Breast epithelium (tissue), 4 donors: ENCODE measurements at regions not wholly inside any gene's neighbourhood (a gene's known extent, or its start where the extent isn't known, plus 50 kb on each side); places are given as distances from the start of the nearest gene placed in this dataset.

Source experiments
- DNase-seq, 2 donors: peaks; one replicate each; pipeline ENCODE4 v3.0.0-alpha.2; 2019; ENCODE audit warnings: low spot score in 2 of 2
- H3K27ac ChIP-seq, 2 donors: fragments of 200-600 bp; sonication (generic) in 1 of 2; one replicate each; pipeline ENCODE4 v1.5.1; 2016 to 2019; ENCODE audit warnings: mild to moderate bottlenecking in 1 of 2
- H3K27me3 ChIP-seq, 2 donors: fragments of 200-600 bp; sonication (generic) in 1 of 2; one replicate each; pipeline versions ENCODE4 v1.5.1 to v1.6.0; 2017 to 2019; ENCODE audit warnings: control low read depth in 1 of 2, mild to moderate bottlenecking in 1 of 2
- H3K36me3 ChIP-seq: fragments of 200-600 bp; one replicate; pipeline ENCODE4 v1.5.1; 2019
- H3K4me1 ChIP-seq, 2 donors: fragments of 200-600 bp; sonication (generic); one replicate each; pipeline ENCODE4 v1.5.1; 2016 to 2019; ENCODE audit warnings: control low read depth in 1 of 2
- H3K4me3 ChIP-seq, 3 donors: fragments of 200-600 bp; sonication (generic); 1 replicate in 2 of 3; 2 replicates in 1 of 3; pipeline ENCODE4 v1.5.1; 2016 to 2019; ENCODE audit warnings: mild to moderate bottlenecking in 3 of 3, moderate library complexity in 2 of 3
- H3K9me3 ChIP-seq, 2 donors: fragments of 200-600 bp; sonication (generic) in 1 of 2; one replicate each; pipeline ENCODE4 v1.5.1; 2016 to 2019; ENCODE audit warnings: control low read depth in 1 of 2
- CTCF ChIP-seq, 3 donors: fragments of 450-650 bp; IDR thresholded peaks; one replicate each; pipeline ENCODE4 v1.5.1; 2016 to 2017; ENCODE audit warnings: antibody characterized with exemption in 3 of 3, mild to moderate bottlenecking in 3 of 3, moderate library complexity in 3 of 3
- POLR2A ChIP-seq: fragments of 450-650 bp; IDR thresholded peaks from one replicate; pipeline ENCODE4 v1.6.1; 2016; ENCODE audit warnings: antibody characterized with exemption, mild to moderate bottlenecking, moderate library complexity
- POLR2AphosphoS5 ChIP-seq, 3 donors: sonication (generic); formaldehyde crosslinking; IDR thresholded peaks; one replicate each; pipeline ENCODE4 v1.6.1; 2017; ENCODE audit warnings: antibody characterized with exemption in 3 of 3
- intact Hi-C: fragments of 100-400 bp; cut with DNase I; formaldehyde crosslinking; loops from one replicate; pipeline ENCODE4 v1.15.1; 2023; ENCODE audit warnings: low total_unique reads

GRCh38 chrX:127030016-127030748 lies 210.7 kb downstream of the PRR32 start:
- TF ChIP-seq POLR2AphosphoS5 (IDR thresholded peaks at IDR 0.05): no peak
- peak overlapping the region in 1 of 2 donors; percentile 43 for H3K27ac ChIP-seq

GRCh38 chrX:127037159-127037558 lies 217.6 kb downstream of the PRR32 start:
- no peak overlapping the region for H3K27ac ChIP-seq
- intact Hi-C loops: no loop called here
- no peaks in the 10 kb centered on the region for H3K27me3 ChIP-seq
- H3K9me3 ChIP-seq: no peaks in the 10 kb centered on the region
- TF ChIP-seq CTCF (IDR thresholded peaks at IDR 0.05): no peak
- no peak for TF ChIP-seq POLR2AphosphoS5 (IDR thresholded peaks at IDR 0.05)
- TF ChIP-seq POLR2A: no peak
- no peak for DNase-seq
- H3K36me3 ChIP-seq: no peaks in the 10 kb centered on the region
- no peaks in the 10 kb centered on the region for H3K4me1 ChIP-seq
- no peak overlapping the region for H3K4me3 ChIP-seq

More at GRCh38 chrX:127030016-127030748, 210.7 kb downstream of the PRR32 start:
- Histone ChIP-seq H3K36me3 (no peaks in the 10 kb centered on the region), H3K27me3 (no peaks in the 10 kb centered on the region), H3K9me3 (no peaks in the 10 kb centered on the region), H3K4me3 (no peak overlapping the region), H3K4me1 (no peaks in the 10 kb centered on the region)
- DNase-seq: no peak
- intact Hi-C loops: no loop called here

GRCh38 chrX:127038065-127038464 lies 218.5 kb downstream of the PRR32 start:
- H3K36me3 ChIP-seq: no peaks in the 10 kb centered on the region
- H3K4me3 ChIP-seq: no peak overlapping the region
- intact Hi-C loops: no loop called here
- H3K4me1 ChIP-seq: no peaks in the 10 kb centered on the region
- TF ChIP-seq POLR2A: no peak
- TF ChIP-seq POLR2AphosphoS5 (IDR thresholded peaks at IDR 0.05): no peak
- TF ChIP-seq CTCF (IDR thresholded peaks at IDR 0.05): no peak
- H3K27me3 ChIP-seq: no peaks in the 10 kb centered on the region
- H3K9me3 ChIP-seq: no peaks in the 10 kb centered on the region
- no peak overlapping the region for H3K27ac ChIP-seq
- DNase-seq: no peak

- DNase-seq: no peak
- intact Hi-C loops: no loop called here
- no peaks in the 10 kb centered on the region for H3K4me1 ChIP-seq
- no peaks in the 10 kb centered on the region for H3K27me3 ChIP-seq
- no peaks in the 10 kb centered on the region for H3K36me3 ChIP-seq
- H3K27ac ChIP-seq: no peak overlapping the region
- TF ChIP-seq POLR2AphosphoS5 (IDR thresholded peaks at IDR 0.05) (no peak), POLR2A (no peak), CTCF (IDR thresholded peaks at IDR 0.05) (no peak)
- no peaks in the 10 kb centered on the region for H3K9me3 ChIP-seq
- H3K4me3 ChIP-seq: no peak overlapping the region
These were observed 238.5 kb downstream of the PRR32 start for GRCh38 chrX:127057891-127058619.

GRCh38 chrX:127085939-127086338 lies 266.4 kb downstream of the PRR32 start:
- intact Hi-C loops: no loop called here
- Histone ChIP-seq H3K27me3 (no peaks in the 10 kb centered on the region), H3K9me3 (no peaks in the 10 kb centered on the region), H3K4me3 (no peak overlapping the region), H3K4me1 (no peaks in the 10 kb centered on the region), H3K36me3 (no peaks in the 10 kb centered on the region), H3K27ac (no peak overlapping the region)
- TF ChIP-seq POLR2AphosphoS5 (IDR thresholded peaks at IDR 0.05) (no peak), POLR2A (no peak), CTCF (IDR thresholded peaks at IDR 0.05) (no peak)
- DNase-seq: no peak
